ENCODE measurements at regions not wholly inside any gene's neighbourhood (a gene's known extent, or its start where the extent isn't known, plus 50 kb on each side); places are given as distances from the start of the nearest gene placed in this dataset.

DNA sequence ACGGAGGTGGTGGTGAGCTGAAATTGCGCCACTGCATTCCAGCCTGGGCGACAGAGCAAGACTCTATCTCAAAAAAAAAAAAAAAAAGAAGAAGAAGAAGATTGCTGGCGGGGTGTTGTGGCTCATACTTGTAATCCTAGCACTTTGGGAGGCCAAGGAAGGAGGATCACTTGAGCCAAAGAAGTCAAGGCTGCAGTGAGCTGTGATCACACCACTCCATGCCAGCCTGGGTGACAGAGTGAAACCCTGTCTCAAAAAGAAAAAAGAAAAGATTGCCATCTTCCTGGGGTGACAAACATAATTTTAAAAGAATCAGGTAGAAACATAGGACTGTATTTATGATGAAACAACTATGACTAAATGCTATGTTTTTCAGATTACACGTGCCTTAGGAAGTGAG is 55.1 kb upstream of the EML4 start:
- CTCF ChIA-PET = interaction anchor here (1.0 kb wide), 1 partner anchor 25 kb away, joined by 3 read pairs; no protein-coding TSS in a partner anchor
- Histone ChIP-seq H3K27me3 (ENCODE audit: insufficient read depth, low read length) (no peaks in the 10 kb centered on the region), H3K4me1 (ENCODE audit: control insufficient read depth in 1 of 2, insufficient read depth in 2 of 2, low read length in 2 of 2) (peaks cover 11 to 18% of the 10 kb centered on the region in 2 experiments), H3K79me2 (ENCODE audit: insufficient read depth, low read length) (no peaks in the 10 kb centered on the region), H3K4me3 (replicated peaks in 1 of 2; ENCODE audit: low read depth in 1 of 2, low read length in 2 of 2) (no peak overlapping the region), H4K20me1 (ENCODE audit: insufficient read depth) (no peaks in the 10 kb centered on the region), H3K9ac (ENCODE audit: low read length) (no peak overlapping the region), H3K9me3 (ENCODE audit: control insufficient read depth in 1 of 2, insufficient read depth in 1 of 2, low read depth in 1 of 2, low read length in 2 of 2) (no peaks in the 10 kb centered on the region), H3K27ac (ENCODE audit: low read depth, low read length) (no peak overlapping the region), H3K9me2 (ENCODE audit: insufficient read depth) (no peaks in the 10 kb centered on the region), H3K36me3 (ENCODE audit: control insufficient read depth in 1 of 2, insufficient read depth in 2 of 2, low read length in 2 of 2) (no peaks in the 10 kb centered on the region), H2AFZ (ENCODE audit: low read depth, low read length, poor library complexity, severe bottlenecking) (no peak overlapping the region), H3K4me2 (ENCODE audit: low read length) (no peak overlapping the region)
- DNase-seq (ENCODE audit: low read depth, low spot score) = no peak
- intact Hi-C loops (cut with micrococcal nuclease) = no loop called here
- no peak for TF ChIP-seq CEBPB (IDR thresholded peaks at IDR 0.05; ENCODE audit: low read depth)
- no peak for TF ChIP-seq TCF7L2 (IDR thresholded peaks at IDR 0.05; ENCODE audit: borderline replicate concordance, extremely low read depth, insufficient read depth, insufficient read length)
- TF ChIP-seq ZNF274 (IDR thresholded peaks at IDR 0.05; ENCODE audit: low read depth, low read length) = no peak
- TF ChIP-seq, protein P1, sequence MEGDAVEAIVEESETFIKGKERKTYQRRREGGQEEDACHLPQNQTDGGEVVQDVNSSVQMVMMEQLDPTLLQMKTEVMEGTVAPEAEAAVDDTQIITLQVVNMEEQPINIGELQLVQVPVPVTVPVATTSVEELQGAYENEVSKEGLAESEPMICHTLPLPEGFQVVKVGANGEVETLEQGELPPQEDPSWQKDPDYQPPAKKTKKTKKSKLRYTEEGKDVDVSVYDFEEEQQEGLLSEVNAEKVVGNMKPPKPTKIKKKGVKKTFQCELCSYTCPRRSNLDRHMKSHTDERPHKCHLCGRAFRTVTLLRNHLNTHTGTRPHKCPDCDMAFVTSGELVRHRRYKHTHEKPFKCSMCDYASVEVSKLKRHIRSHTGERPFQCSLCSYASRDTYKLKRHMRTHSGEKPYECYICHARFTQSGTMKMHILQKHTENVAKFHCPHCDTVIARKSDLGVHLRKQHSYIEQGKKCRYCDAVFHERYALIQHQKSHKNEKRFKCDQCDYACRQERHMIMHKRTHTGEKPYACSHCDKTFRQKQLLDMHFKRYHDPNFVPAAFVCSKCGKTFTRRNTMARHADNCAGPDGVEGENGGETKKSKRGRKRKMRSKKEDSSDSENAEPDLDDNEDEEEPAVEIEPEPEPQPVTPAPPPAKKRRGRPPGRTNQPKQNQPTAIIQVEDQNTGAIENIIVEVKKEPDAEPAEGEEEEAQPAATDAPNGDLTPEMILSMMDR (IDR thresholded peaks at IDR 0.05 in 2 of 3, conservative IDR thresholded peaks at IDR 0.05 in 1 of 3; ENCODE audit: borderline replicate concordance in 1 of 3, insufficient read depth in 1 of 3, low read depth in 2 of 3, low read length in 2 of 3) = no peak
- no peak for TF ChIP-seq EZH2phosphoT487 (IDR thresholded peaks at IDR 0.05; ENCODE audit: borderline replicate concordance)
- TF ChIP-seq POLR2A (IDR thresholded peaks at IDR 0.05; ENCODE audit: borderline replicate concordance, extremely low read depth, insufficient read depth, insufficient read length) = no peak
- no peak for TF ChIP-seq CBX3 (IDR thresholded peaks at IDR 0.05; ENCODE audit: low read depth)
- TF ChIP-seq ELF1 (IDR thresholded peaks at IDR 0.05; ENCODE audit: borderline replicate concordance, low read depth) = no peak
- TF ChIP-seq JUND (IDR thresholded peaks at IDR 0.05) = no peak
- TF ChIP-seq EGR1 (IDR thresholded peaks at IDR 0.05; ENCODE audit: low read depth) = no peak
- TF ChIP-seq, protein P2, sequence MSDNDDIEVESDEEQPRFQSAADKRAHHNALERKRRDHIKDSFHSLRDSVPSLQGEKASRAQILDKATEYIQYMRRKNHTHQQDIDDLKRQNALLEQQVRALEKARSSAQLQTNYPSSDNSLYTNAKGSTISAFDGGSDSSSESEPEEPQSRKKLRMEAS (IDR thresholded peaks at IDR 0.05) = no peak
- no peak for TF ChIP-seq SIN3A (IDR thresholded peaks at IDR 0.05; ENCODE audit: low read depth)
- TF ChIP-seq, protein P3, sequence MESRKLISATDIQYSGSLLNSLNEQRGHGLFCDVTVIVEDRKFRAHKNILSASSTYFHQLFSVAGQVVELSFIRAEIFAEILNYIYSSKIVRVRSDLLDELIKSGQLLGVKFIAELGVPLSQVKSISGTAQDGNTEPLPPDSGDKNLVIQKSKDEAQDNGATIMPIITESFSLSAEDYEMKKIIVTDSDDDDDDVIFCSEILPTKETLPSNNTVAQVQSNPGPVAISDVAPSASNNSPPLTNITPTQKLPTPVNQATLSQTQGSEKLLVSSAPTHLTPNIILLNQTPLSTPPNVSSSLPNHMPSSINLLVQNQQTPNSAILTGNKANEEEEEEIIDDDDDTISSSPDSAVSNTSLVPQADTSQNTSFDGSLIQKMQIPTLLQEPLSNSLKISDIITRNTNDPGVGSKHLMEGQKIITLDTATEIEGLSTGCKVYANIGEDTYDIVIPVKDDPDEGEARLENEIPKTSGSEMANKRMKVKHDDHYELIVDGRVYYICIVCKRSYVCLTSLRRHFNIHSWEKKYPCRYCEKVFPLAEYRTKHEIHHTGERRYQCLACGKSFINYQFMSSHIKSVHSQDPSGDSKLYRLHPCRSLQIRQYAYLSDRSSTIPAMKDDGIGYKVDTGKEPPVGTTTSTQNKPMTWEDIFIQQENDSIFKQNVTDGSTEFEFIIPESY (IDR thresholded peaks at IDR 0.05; ENCODE audit: extremely low read depth, insufficient replicate concordance, low read length) = no peak
- no peak for TF ChIP-seq FOSL1 (IDR thresholded peaks at IDR 0.05; ENCODE audit: low read depth)
- TF ChIP-seq, protein P4, sequence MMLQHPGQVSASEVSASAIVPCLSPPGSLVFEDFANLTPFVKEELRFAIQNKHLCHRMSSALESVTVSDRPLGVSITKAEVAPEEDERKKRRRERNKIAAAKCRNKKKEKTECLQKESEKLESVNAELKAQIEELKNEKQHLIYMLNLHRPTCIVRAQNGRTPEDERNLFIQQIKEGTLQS (IDR thresholded peaks at IDR 0.05) = no peak
- no peak for TF ChIP-seq POLR2AphosphoS5 (IDR thresholded peaks at IDR 0.05; ENCODE audit: low read depth, low read length)
- no peak for TF ChIP-seq SP1 (IDR thresholded peaks at IDR 0.05; ENCODE audit: low read depth)
- no peak for TF ChIP-seq YY1 (IDR thresholded peaks at IDR 0.05; ENCODE audit: extremely low read depth, insufficient replicate concordance, low read depth, low read length)
- no peak for TF ChIP-seq EZH2 (IDR thresholded peaks at IDR 0.05)
- BruUV-seq (replicated peaks) = no TSS peak
- POLR2A ChIA-PET = interaction anchor here (1.2 kb wide), 1 partner anchor 267 kb away, joined by 3 read pairs; no protein-coding TSS in a partner anchor
- no peak for ATAC-seq
- RAD21 ChIA-PET (ENCODE audit: low non-redundant PET in 1 of 2, low total read pairs in 2 of 2, uncharacterized antibody in 2 of 2, unreplicated experiment in 2 of 2) = no interaction called here

All from HCT116 (cell line).